MM.1S (cell line): ENCODE measurements at regions not wholly inside any gene's neighbourhood (a gene's known extent, or its start where the extent isn't known, plus 50 kb on each side); places are given as distances from the start of the nearest gene placed in this dataset.

Source experiments
- DNase-seq: peaks from one replicate; pipeline ENCODE4 v3.0.0-alpha.2; 2015
- H2AFZ ChIP-seq: fragments of 300-600 bp; sonication (generic); 2 replicates; pipeline ENCODE4 v1.6.0; 2016; ENCODE audit warnings: antibody characterized with exemption, low read length
- H3F3A ChIP-seq: fragments of 300-600 bp; sonication (generic); 2 replicates; pipeline ENCODE4 v1.6.1; 2016; ENCODE audit warnings: mild to moderate bottlenecking, antibody characterized with exemption, low read length, moderate library complexity, mixed read lengths; ENCODE audit not compliant: insufficient read depth
- H3K27ac ChIP-seq: fragments of 300-600 bp; sonication (generic); 2 replicates; pipeline ENCODE4 v1.5.1; 2016; ENCODE audit warnings: mild to moderate bottlenecking, low read length
- H3K27me3 ChIP-seq: fragments of 300-600 bp; sonication (generic); replicated peaks from 2 replicates; pipeline ENCODE4 v1.6.0; 2016; ENCODE audit warnings: low read length; ENCODE audit not compliant: insufficient read depth
- H3K36me3 ChIP-seq: fragments of 300-600 bp; sonication (generic); replicated peaks from 2 replicates; pipeline ENCODE4 v1.6.1; 2016; ENCODE audit warnings: mild to moderate bottlenecking, low read length, mixed read lengths; ENCODE audit not compliant: insufficient read depth
- H3K4me1 ChIP-seq: fragments of 300-600 bp; sonication (generic); 2 replicates; pipeline ENCODE4 v1.6.1; 2016; ENCODE audit warnings: low read length, mixed read lengths
- H3K4me2 ChIP-seq: fragments of 300-600 bp; sonication (generic); 2 replicates; pipeline ENCODE4 v1.6.0; 2016; ENCODE audit warnings: low read depth, low read length
- H3K4me3 ChIP-seq: fragments of 300-600 bp; sonication (generic); 2 replicates; pipeline ENCODE4 v1.5.1; 2016; ENCODE audit warnings: low read length, mixed read lengths
- H3K79me2 ChIP-seq: fragments of 300-600 bp; sonication (generic); 2 replicates; pipeline ENCODE4 v1.6.1; 2016; ENCODE audit warnings: mixed run types, low read length, mixed read lengths
- H3K9ac ChIP-seq: fragments of 300-600 bp; sonication (generic); 2 replicates; pipeline ENCODE4 v1.6.1; 2016; ENCODE audit warnings: low read length, mixed read lengths
- H3K9me2 ChIP-seq: fragments of 300-600 bp; sonication (generic); replicated peaks from 2 replicates; pipeline ENCODE4 v1.6.1; 2016; ENCODE audit warnings: mild to moderate bottlenecking, low read length, mixed read lengths; ENCODE audit not compliant: insufficient read depth
- H3K9me3 ChIP-seq: fragments of 300-600 bp; sonication (generic); replicated peaks from 2 replicates; pipeline ENCODE4 v1.6.1; 2016; ENCODE audit warnings: mild to moderate bottlenecking, low read length, mixed read lengths; ENCODE audit not compliant: insufficient read depth
- H4K20me1 ChIP-seq: fragments of 300-600 bp; sonication (generic); 2 replicates; pipeline ENCODE4 v1.6.1; 2016; ENCODE audit warnings: mild to moderate bottlenecking, low read length, moderate library complexity, mixed read lengths; ENCODE audit not compliant: insufficient read depth
- CTCF ChIP-seq: fragments of 300-600 bp; sonication (generic); IDR thresholded peaks from 2 replicates; pipeline ENCODE4 v1.5.1; 2016; ENCODE audit warnings: antibody characterized with exemption, low read length, mixed read lengths
- EZH2 ChIP-seq: fragments of 300-600 bp; sonication (generic); optimal IDR thresholded peaks from 2 replicates; pipeline ENCODE3; 2017; ENCODE audit warnings: low read depth, mild to moderate bottlenecking, antibody characterized with exemption, low read length, mixed read lengths
- EZH2phosphoT487 ChIP-seq: fragments of 300-600 bp; sonication (generic); IDR thresholded peaks from 2 replicates; pipeline ENCODE4 v1.6.1; 2018; ENCODE audit warnings: antibody characterized with exemption, low read length

DNA sequence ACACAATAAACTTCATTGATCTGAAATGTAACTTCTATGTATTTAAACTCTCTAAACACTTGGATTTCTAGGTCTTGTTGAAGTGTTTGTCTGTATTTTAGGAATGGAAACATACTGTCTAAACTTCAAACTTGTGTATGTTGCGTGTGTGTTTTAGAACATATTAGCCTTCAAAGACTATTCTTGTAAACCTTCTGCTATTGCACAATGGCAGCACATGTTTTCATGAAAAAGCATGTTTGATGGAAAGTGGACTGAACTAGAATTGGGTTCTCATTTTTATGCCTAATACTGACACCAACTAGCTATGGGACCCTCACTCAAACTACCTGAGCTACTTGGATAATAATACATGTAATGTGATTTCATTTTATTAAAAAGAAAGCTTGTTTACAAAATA, 592.6 kb downstream of the IPMK start:
- Histone ChIP-seq H4K20me1 (no peaks in the 10 kb centered on the region), H3K27me3 (no peaks in the 10 kb centered on the region), H3K27ac (no peak overlapping the region), H3K36me3 (no peaks in the 10 kb centered on the region), H3K9me3 (no peaks in the 10 kb centered on the region), H3K4me3 (no peak overlapping the region), H2AFZ (no peak overlapping the region), H3K4me1 (no peaks in the 10 kb centered on the region), H3F3A (no peaks in the 10 kb centered on the region), H3K4me2 (no peak overlapping the region), H3K79me2 (no peaks in the 10 kb centered on the region), H3K9me2 (no peaks in the 10 kb centered on the region), H3K9ac (no peak overlapping the region)
- TF ChIP-seq EZH2 (no peak), CTCF (no peak), EZH2phosphoT487 (no peak)
- no peak for DNase-seq

DNA sequence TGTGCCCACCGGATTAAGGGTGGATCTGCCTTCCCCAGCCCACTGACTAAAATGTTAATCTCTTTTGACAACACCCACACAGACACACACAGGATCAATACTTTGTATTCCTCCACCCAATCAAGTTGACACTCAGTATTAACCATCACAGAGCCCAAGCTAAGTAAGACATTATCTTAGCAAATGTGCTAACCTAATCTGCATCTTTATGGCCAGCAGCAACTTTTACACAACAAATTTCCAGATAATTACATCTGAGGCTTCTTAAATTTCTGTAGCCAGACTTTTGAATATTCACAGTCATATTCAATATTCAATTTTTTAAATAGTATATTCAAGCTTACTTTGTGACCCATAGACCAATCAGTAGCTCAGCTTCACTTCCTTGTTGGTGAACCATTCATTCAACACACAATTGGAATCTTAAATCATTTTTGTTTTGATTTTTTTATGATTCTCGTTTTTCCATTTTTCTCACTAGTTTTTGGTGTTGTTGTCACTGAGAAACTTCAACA, 594.2 kb downstream of the IPMK start:
- Histone ChIP-seq H3K27me3 (no peaks in the 10 kb centered on the region), H3K4me3 (no peak overlapping the region), H3K36me3 (no peaks in the 10 kb centered on the region), H3K9me3 (no peaks in the 10 kb centered on the region), H3K79me2 (no peaks in the 10 kb centered on the region), H3K27ac (no peak overlapping the region), H3F3A (no peaks in the 10 kb centered on the region), H3K9ac (no peak overlapping the region), H3K4me2 (no peak overlapping the region), H2AFZ (no peak overlapping the region), H3K4me1 (no peaks in the 10 kb centered on the region), H3K9me2 (no peaks in the 10 kb centered on the region), H4K20me1 (no peaks in the 10 kb centered on the region)
- TF ChIP-seq EZH2, result no peak
- no peak for TF ChIP-seq CTCF
- TF ChIP-seq EZH2phosphoT487, result no peak
- no peak for DNase-seq

DNA sequence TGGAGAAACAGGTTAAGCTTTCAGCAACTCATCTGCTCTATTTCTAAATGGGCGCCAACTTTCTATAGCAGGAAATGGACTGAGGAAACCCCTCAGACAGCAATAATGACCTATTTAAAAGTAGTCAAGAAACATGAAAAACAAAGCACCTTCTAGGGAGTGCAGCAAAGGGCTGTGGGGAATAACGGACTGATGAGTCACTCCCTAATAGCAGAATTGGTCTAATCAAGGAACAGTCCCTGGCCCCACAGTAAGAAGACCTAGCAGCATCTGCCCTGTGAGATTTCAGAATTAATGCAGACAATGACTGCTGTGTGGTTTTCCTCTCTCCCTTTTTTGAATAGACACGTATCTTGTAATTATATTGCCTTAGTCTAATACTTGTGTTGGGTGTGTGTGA, 602.9 kb downstream of the IPMK start:
- Histone ChIP-seq H3K9me2 (no peaks in the 10 kb centered on the region), H3K36me3 (no peaks in the 10 kb centered on the region), H3K4me2 (no peak overlapping the region), H3K9me3 (no peaks in the 10 kb centered on the region), H3K27me3 (no peaks in the 10 kb centered on the region), H3K4me3 (no peak overlapping the region), H3K9ac (no peak overlapping the region), H3K4me1 (no peaks in the 10 kb centered on the region), H3K27ac (no peak overlapping the region), H3K79me2 (no peaks in the 10 kb centered on the region), H2AFZ (no peak overlapping the region), H3F3A (peaks cover 4% of the 10 kb centered on the region; the same call in 1 of the 2 replicates), H4K20me1 (no peaks in the 10 kb centered on the region)
- TF ChIP-seq EZH2phosphoT487 (no peak), EZH2 (no peak), CTCF (no peak)
- no peak for DNase-seq
